ENCODE measurements at regions not wholly inside any gene's neighbourhood (a gene's known extent, or its start where the extent isn't known, plus 50 kb on each side); places are given as distances from the start of the nearest gene placed in this dataset.

GRCh38 chr6:94190030-94190429 lies 770.7 kb upstream of the EPHA7 start:
- TF ChIP-seq ZNF274 (IDR thresholded peaks at IDR 0.05; ENCODE audit: low read depth, low read length): no peak
- no peak for TF ChIP-seq SUZ12 (IDR thresholded peaks at IDR 0.05; ENCODE audit: extremely low read depth, insufficient read depth, insufficient read length)

All from NT2/D1 (cell line).